ENCODE measurements at regions not wholly inside any gene's neighbourhood (a gene's known extent, or its start where the extent isn't known, plus 50 kb on each side); places are given as distances from the start of the nearest gene placed in this dataset.

DNA sequence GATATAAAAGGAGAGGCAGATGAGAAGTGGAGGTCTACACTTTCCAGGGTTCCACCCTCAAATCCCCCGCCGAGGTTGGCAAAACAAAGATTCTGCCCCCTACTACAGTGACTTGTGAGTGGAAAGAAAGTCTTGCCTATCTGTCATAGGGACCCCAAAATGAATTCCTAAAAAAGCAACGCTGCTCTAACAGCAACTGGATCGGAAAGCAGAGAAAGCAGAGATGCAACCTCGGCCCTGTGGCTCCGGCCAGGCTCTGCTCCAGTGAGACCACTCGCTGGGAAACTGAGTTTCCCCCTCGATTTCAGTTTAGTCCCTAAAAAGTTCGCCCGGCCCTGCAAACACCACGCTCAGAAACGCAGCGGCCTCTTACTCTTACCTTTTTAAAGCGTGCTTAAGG, 297.9 kb upstream of the NFE2L3 start:
- TF ChIP-seq, protein P1, sequence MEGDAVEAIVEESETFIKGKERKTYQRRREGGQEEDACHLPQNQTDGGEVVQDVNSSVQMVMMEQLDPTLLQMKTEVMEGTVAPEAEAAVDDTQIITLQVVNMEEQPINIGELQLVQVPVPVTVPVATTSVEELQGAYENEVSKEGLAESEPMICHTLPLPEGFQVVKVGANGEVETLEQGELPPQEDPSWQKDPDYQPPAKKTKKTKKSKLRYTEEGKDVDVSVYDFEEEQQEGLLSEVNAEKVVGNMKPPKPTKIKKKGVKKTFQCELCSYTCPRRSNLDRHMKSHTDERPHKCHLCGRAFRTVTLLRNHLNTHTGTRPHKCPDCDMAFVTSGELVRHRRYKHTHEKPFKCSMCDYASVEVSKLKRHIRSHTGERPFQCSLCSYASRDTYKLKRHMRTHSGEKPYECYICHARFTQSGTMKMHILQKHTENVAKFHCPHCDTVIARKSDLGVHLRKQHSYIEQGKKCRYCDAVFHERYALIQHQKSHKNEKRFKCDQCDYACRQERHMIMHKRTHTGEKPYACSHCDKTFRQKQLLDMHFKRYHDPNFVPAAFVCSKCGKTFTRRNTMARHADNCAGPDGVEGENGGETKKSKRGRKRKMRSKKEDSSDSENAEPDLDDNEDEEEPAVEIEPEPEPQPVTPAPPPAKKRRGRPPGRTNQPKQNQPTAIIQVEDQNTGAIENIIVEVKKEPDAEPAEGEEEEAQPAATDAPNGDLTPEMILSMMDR (IDR thresholded peaks at IDR 0.05) = no peak
- TF ChIP-seq POLR2A (IDR thresholded peaks at IDR 0.05) = no peak
